OCI-LY1 (cell line): ENCODE measurements at regions not wholly inside any gene's neighbourhood (a gene's known extent, or its start where the extent isn't known, plus 50 kb on each side); places are given as distances from the start of the nearest gene placed in this dataset.

ENCODE experiments used
- CTCF ChIP-seq: fragments of 200-600 bp; sonication (generic), shearing (Covaris generic); IDR thresholded peaks from 2 replicates; pipeline ENCODE4 v1.5.1; 2017; ENCODE audit warnings: mild to moderate bottlenecking, antibody characterized with exemption, low read length, moderate library complexity, mixed read lengths
- EZH2 ChIP-seq: fragments of 200-600 bp; sonication (generic), shearing (Covaris generic); IDR thresholded peaks from 2 replicates; pipeline ENCODE4 v1.8.0; 2017; ENCODE audit warnings: borderline replicate concordance, mixed run types, mild to moderate bottlenecking, antibody characterized with exemption, low read length, moderate library complexity, mixed read lengths

- TF ChIP-seq CTCF, result no peak
- TF ChIP-seq EZH2, result no peak
Observed at GRCh38 chr7:20554072-20554471, 61.4 kb upstream of the ABCB5 start.
